Karpas-422 (cell line): ENCODE measurements at regions not wholly inside any gene's neighbourhood (a gene's known extent, or its start where the extent isn't known, plus 50 kb on each side); places are given as distances from the start of the nearest gene placed in this dataset.
"Not testable (repeated sequence)": the region's sequence is repeated elsewhere in the genome, so short reads cannot be mapped to it uniquely, and the experiment has no call there.

Source experiments
- DNase-seq: peaks from one replicate; pipeline ENCODE4 v3.0.0-alpha.2; 2015
- H2AFZ ChIP-seq: fragments of 200-600 bp; sonication (generic); 2 replicates; pipeline ENCODE4 v1.6.1; 2014; ENCODE audit warnings: antibody characterized with exemption, low read length, mixed read lengths
- H3K27ac ChIP-seq: fragments of 200-600 bp; sonication (generic); 2 replicates; pipeline ENCODE4 v1.5.1; 2014; ENCODE audit warnings: mild to moderate bottlenecking, low read length, moderate library complexity
- H3K27me3 ChIP-seq: fragments of 200-600 bp; sonication (generic); 2 replicates; pipeline ENCODE4 v1.6.1; 2014; ENCODE audit warnings: low read length, mixed read lengths
- H3K36me3 ChIP-seq: fragments of 200-600 bp; sonication (generic); 2 replicates; pipeline ENCODE4 v1.6.1; 2014; ENCODE audit warnings: low read length, mixed read lengths; ENCODE audit not compliant: insufficient read depth
- H3K4me1 ChIP-seq: fragments of 200-600 bp; sonication (generic); 2 replicates; pipeline ENCODE4 v1.6.1; 2014; ENCODE audit warnings: mild to moderate bottlenecking, low read length, mixed read lengths
- H3K4me2 ChIP-seq: fragments of 200-600 bp; sonication (generic); 2 replicates; pipeline ENCODE4 v1.6.1; 2014; ENCODE audit warnings: low read length, low read depth, mild to moderate bottlenecking; ENCODE audit not compliant: poor library complexity, severe bottlenecking
- H3K4me3 ChIP-seq: fragments of 200-600 bp; sonication (generic); 2 replicates; pipeline ENCODE4 v1.5.1; 2014; ENCODE audit warnings: mild to moderate bottlenecking, antibody characterized with exemption, low read length, mixed read lengths
- H3K79me2 ChIP-seq: fragments of 200-600 bp; sonication (generic); 2 replicates; pipeline ENCODE4 v1.6.1; 2014; ENCODE audit warnings: mild to moderate bottlenecking, low read length, mixed read lengths
- H3K9ac ChIP-seq: fragments of 200-600 bp; sonication (generic); 2 replicates; pipeline ENCODE4 v1.6.0; 2014; ENCODE audit warnings: low read length
- H3K9me2 ChIP-seq: fragments of 200-600 bp; sonication (generic), shearing (Covaris generic); replicated peaks from 2 replicates; pipeline ENCODE4 v1.6.0; 2014; ENCODE audit warnings: mild to moderate bottlenecking, low read length, moderate library complexity; ENCODE audit not compliant: insufficient read depth
- H3K9me3 ChIP-seq: fragments of 300-700, 200-600 bp; sonication (generic); 2 replicates; pipeline ENCODE4 v1.6.1; 2014; ENCODE audit warnings: low read length, mixed read lengths
- H4K20me1 ChIP-seq: fragments of 200-600 bp; sonication (generic); 2 replicates; pipeline ENCODE4 v1.6.1; 2014; ENCODE audit warnings: mild to moderate bottlenecking, antibody characterized with exemption, low read length, low read depth; ENCODE audit not compliant: insufficient read depth

DNA sequence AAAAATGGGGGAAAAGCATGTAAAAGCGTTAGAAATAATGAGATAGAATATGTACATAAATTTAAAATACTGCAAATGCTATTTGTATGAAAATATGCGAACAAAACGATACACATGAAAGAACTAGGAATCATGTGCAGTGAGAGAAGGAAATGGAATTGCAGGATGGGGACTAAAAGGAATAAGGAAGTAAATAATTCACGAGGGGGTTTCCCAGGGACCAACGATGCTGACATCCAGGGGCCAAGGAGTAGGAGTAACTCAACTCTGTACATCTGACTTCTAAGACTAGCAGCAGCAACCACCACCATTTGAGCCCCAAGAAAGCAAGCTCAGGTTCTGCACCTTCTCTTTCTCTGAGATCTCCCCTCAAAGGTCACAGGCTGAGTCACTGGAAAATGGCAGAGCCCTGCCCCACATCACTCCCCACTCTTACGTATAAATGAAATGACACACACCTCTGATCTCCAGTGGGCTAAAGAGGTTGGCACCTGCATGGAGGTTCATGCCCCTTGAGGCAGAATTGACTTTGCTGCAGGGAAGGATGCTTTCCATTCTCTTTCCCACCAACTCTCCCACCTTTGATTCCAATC lies 100.0 kb upstream of the DLG1 start:
- no peaks in the 10 kb centered on the region for H3K36me3 ChIP-seq
- H3K79me2 ChIP-seq = no peaks in the 10 kb centered on the region
- H3K9me3 ChIP-seq = no peaks in the 10 kb centered on the region
- no peaks in the 10 kb centered on the region for H3K4me1 ChIP-seq
- H3K9me2 ChIP-seq = no peaks in the 10 kb centered on the region
- no peak overlapping the region for H2AFZ ChIP-seq
- no peaks in the 10 kb centered on the region for H4K20me1 ChIP-seq
- H3K27me3 ChIP-seq = no peaks in the 10 kb centered on the region
- DNase-seq = no peak
- H3K4me3 ChIP-seq = no peak overlapping the region
- H3K9ac ChIP-seq = no peak overlapping the region
- no peak overlapping the region for H3K27ac ChIP-seq
- H3K4me2 ChIP-seq = no peak overlapping the region

DNA sequence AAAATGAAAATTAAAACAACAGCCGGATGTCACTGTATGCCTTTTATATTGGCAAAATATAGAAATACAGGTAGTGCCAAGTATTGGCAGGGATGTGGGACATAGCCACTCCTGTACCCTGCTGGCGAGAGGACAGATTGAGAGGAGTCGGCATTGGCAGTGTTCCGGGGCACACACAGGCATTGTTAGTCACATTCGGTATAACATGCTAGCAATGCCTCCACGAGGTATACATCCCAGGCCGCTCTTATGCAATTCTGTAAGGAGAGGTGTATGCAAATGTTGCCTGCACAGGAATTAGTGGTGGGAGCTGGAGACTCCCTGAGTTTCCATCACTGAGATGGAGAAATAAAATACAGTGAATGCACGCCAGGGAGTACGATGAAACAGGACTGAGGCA lies 99.4 kb upstream of the DLG1 start:
- Histone ChIP-seq H3K36me3 (no peaks in the 10 kb centered on the region), H3K9ac (no peak overlapping the region), H3K4me1 (no peaks in the 10 kb centered on the region), H3K27me3 (no peaks in the 10 kb centered on the region), H3K79me2 (no peaks in the 10 kb centered on the region), H2AFZ (no peak overlapping the region), H3K4me3 (no peak overlapping the region), H3K4me2 (no peak overlapping the region), H3K9me3 (no peaks in the 10 kb centered on the region), H3K27ac (no peak overlapping the region), H3K9me2 (no peaks in the 10 kb centered on the region), H4K20me1 (no peaks in the 10 kb centered on the region)
- no peak for DNase-seq

DNA sequence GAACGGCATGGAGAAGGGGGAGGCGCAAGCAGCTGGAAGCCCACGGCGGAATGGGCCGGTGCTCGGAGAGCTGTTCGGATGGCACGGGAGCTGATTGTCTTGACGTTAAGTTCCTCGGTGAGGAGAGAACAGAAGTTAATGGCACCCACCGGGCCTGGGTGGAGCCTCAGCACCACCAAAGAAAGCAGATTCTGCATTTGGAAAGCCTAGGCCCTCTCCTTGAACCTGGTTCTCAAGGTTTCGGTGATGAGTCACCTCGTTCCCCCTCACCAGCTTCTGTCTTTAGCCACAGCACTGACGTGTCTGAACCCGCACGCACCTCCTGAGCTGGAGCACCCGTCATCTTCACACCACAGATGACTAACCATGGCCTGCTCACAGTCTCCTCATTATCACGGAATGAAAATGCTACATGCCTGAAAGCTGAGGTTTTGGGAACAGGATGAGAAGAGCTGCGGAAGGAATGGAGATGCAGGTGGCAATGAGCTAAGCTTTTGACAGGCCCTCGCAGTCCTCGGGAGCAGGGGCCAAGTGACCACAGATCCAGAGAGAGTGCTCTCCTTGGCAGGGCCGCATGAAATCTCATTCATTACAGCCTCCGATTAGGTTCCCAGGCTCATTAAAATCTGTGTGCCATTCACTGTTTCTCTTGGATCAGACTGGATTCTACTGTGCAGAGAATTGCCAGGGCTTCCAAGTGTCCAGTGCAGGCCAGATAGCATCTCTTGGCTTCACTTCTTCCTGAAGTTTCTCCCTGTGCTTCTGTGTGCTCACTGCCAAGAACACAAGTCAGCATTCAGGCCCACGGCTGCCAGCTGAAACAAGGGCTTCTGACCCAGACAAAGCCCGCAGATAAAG lies 96.3 kb upstream of the DLG1 start:
- DNase-seq = no peak
- H3K27me3 ChIP-seq = no peaks in the 10 kb centered on the region
- H3K4me2 ChIP-seq = no peak overlapping the region
- no peak overlapping the region for H3K27ac ChIP-seq
- no peaks in the 10 kb centered on the region for H3K79me2 ChIP-seq
- H3K4me1 ChIP-seq = no peaks in the 10 kb centered on the region
- no peak overlapping the region for H2AFZ ChIP-seq
- no peaks in the 10 kb centered on the region for H3K36me3 ChIP-seq
- H3K9me2 ChIP-seq = no peaks in the 10 kb centered on the region
- no peaks in the 10 kb centered on the region for H3K9me3 ChIP-seq
- H3K9ac ChIP-seq = no peak overlapping the region
- H3K4me3 ChIP-seq = no peak overlapping the region
- H4K20me1 ChIP-seq = no peaks in the 10 kb centered on the region

DNA sequence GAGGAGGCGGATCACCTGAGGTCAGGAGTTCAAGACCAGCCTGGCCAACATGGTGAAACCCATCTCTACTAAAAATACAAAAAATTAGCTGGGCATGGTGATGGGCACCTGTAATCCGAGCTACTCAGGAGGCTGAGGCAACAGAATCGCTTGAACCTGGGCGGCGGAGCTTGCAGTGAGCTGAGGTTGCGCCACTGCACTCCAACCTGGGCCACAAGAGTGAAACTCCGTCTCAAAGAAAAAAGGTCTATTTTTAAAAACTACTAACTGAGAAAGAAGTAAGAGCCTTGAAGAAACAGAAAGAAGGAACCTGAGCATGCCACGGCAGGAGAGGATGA lies 95.7 kb upstream of the DLG1 start:
- not testable (repeated sequence) for H3K27me3 ChIP-seq, DNase-seq, H3K27ac ChIP-seq, H3K4me3 ChIP-seq, H3K9ac ChIP-seq, H3K79me2 ChIP-seq, H3K4me1 ChIP-seq, H4K20me1 ChIP-seq, H2AFZ ChIP-seq, H3K4me2 ChIP-seq, H3K9me2 ChIP-seq, H3K36me3 ChIP-seq, H3K9me3 ChIP-seq

DNA sequence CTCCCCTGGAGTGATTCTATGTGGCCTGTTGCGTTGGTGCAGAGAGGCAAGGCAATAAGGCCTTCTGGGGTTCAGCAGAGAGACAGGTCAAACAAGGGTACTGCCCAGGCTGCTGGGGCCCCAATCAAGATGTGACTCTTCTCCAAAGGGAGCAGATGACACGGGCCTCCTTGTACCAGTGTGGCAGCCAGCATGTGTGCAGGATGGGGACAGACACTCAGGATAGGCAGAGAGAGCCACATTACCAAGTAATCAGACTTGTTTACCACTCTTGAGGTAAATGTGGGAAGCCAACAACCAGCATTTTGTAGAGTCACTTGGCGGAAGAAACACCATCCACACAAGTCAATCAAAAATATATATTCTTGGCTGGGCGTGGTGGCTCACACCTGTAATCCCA lies 95.3 kb upstream of the DLG1 start:
- Histone ChIP-seq H2AFZ (no peak overlapping the region), H3K4me2 (no peak overlapping the region), H3K9me3 (no peaks in the 10 kb centered on the region), H3K9ac (no peak overlapping the region), H3K4me1 (no peaks in the 10 kb centered on the region), H3K27ac (no peak overlapping the region), H3K27me3 (no peaks in the 10 kb centered on the region), H3K36me3 (no peaks in the 10 kb centered on the region), H4K20me1 (no peaks in the 10 kb centered on the region), H3K79me2 (no peaks in the 10 kb centered on the region), H3K4me3 (no peak overlapping the region), H3K9me2 (no peaks in the 10 kb centered on the region)
- no peak for DNase-seq

DNA sequence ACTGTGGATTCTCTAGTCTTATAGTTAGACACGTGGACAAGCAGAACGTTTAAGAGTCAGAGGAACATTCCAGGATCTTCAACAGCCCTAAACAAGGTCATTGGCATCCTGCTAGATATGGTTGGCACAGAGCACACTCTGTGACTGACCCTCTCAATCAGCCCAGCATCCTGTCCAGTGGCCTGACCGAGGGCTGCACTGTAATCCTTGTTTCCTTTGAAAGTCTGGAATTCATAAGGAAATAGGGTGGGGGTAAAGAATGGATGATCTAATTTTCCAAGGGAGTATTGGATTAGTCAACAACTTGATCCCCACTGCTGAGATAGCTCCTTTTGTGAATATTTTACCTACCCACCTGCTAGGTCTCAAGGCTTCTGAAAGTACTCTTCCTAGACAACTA lies 94.5 kb upstream of the DLG1 start:
- Histone ChIP-seq H3K9me3 (no peaks in the 10 kb centered on the region), H3K36me3 (no peaks in the 10 kb centered on the region), H3K79me2 (no peaks in the 10 kb centered on the region), H3K9ac (no peak overlapping the region), H3K27ac (no peak overlapping the region), H4K20me1 (no peaks in the 10 kb centered on the region), H3K4me3 (no peak overlapping the region), H3K4me2 (no peak overlapping the region), H2AFZ (no peak overlapping the region), H3K9me2 (no peaks in the 10 kb centered on the region), H3K4me1 (no peaks in the 10 kb centered on the region), H3K27me3 (no peaks in the 10 kb centered on the region)
- DNase-seq = no peak

DNA sequence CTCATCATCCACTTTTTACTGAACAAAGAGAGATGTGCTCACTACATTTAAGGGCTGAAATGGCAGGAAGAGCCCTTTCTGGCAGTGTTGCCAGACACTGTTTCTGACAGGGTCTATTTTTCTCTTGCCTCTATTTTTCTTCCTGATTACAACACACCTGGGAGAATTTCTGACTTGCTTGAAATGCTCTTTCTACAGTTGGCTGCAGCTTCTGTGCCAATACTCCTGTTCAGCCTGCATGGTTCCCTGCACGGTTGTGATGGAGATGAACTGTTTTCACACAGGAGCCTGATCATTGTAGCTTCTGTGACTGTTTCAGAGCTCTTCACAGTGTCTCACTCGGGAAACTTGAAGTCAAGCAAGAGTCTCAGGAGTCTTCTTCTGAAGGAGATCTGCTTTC lies 83.0 kb upstream of the DLG1 start:
- no peak overlapping the region for H2AFZ ChIP-seq
- H3K9me3 ChIP-seq = no peaks in the 10 kb centered on the region
- DNase-seq = no peak
- H3K4me3 ChIP-seq = no peak overlapping the region
- no peak overlapping the region for H3K9ac ChIP-seq
- H3K79me2 ChIP-seq = no peaks in the 10 kb centered on the region
- no peaks in the 10 kb centered on the region for H3K36me3 ChIP-seq
- no peak overlapping the region for H3K4me2 ChIP-seq
- H3K9me2 ChIP-seq = no peaks in the 10 kb centered on the region
- no peaks in the 10 kb centered on the region for H3K4me1 ChIP-seq
- H3K27ac ChIP-seq = no peak overlapping the region
- H4K20me1 ChIP-seq = no peaks in the 10 kb centered on the region
- H3K27me3 ChIP-seq = no peaks in the 10 kb centered on the region

DNA sequence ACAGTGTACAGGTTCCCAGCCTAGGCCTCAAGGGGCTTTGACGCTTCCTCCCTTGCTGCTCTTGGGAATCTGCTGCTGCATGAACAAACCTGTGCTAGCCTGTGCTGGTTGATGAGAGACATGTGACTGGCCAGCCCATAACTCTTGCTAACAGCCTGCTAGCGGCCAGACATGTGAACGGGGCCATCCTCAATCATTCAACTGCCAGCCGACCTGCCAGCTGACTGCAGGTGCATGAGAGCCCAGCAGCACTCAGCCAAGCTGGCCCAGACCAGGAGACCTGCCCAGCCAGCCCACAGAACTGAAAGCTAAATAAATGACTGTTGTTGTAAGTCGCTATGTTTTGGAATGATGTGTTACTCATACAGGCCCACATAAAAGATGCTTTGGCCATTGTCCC lies 82.4 kb upstream of the DLG1 start:
- no peak overlapping the region for H3K9ac ChIP-seq
- no peaks in the 10 kb centered on the region for H3K79me2 ChIP-seq
- no peaks in the 10 kb centered on the region for H3K4me1 ChIP-seq
- no peaks in the 10 kb centered on the region for H3K27me3 ChIP-seq
- no peak for DNase-seq
- no peak overlapping the region for H3K4me3 ChIP-seq
- H3K36me3 ChIP-seq = no peaks in the 10 kb centered on the region
- no peaks in the 10 kb centered on the region for H4K20me1 ChIP-seq
- H3K27ac ChIP-seq = no peak overlapping the region
- H3K9me2 ChIP-seq = no peaks in the 10 kb centered on the region
- H2AFZ ChIP-seq = no peak overlapping the region
- no peak overlapping the region for H3K4me2 ChIP-seq
- H3K9me3 ChIP-seq = no peaks in the 10 kb centered on the region
